ENCODE measurements at regions not wholly inside any gene's neighbourhood (a gene's known extent, or its start where the extent isn't known, plus 50 kb on each side); places are given as distances from the start of the nearest gene placed in this dataset.

DNA sequence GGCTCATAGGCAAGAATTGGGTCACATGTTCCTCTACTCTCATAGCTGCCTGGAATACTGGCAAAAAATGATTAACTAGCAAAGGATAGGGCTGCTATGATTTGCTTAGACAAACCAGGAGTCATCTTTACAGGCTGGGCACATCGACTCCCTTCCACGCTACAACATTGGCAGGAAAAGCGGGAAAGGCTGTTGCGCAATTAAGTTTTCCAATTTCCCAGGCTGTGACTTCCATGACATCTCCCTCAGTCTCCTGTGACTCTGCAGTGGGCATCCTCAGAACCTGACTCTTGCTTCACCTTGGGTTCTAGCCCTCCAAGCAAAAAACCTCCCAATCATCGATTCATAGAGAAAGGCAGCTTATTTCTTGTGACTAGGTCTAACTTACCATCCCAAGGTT lies 184.5 kb upstream of the E2F7 start:
- Histone ChIP-seq H3K27ac (ENCODE audit: low read depth, low read length) (no peak overlapping the region), H3K4me3 (ENCODE audit: low read length) (no peak overlapping the region), H3K9me3 (ENCODE audit: control insufficient read depth, low read length) (no peaks in the 10 kb centered on the region), H3K4me1 (ENCODE audit: control insufficient read depth, insufficient read depth, low read length) (no peaks in the 10 kb centered on the region), H3K27me3 (ENCODE audit: control insufficient read depth, insufficient read depth, low read length, poor library complexity, severe bottlenecking) (no peaks in the 10 kb centered on the region), H3K36me3 (ENCODE audit: control insufficient read depth, insufficient read depth, low read length) (no peaks in the 10 kb centered on the region), H3K9ac (ENCODE audit: extremely low read depth, low read length, poor library complexity, severe bottlenecking) (no peak overlapping the region)
- no peak overlapping the region for H3K27ac Mint-ChIP-seq
- H3K27me3 Mint-ChIP-seq (ENCODE audit: insufficient read depth) = no peaks in the 10 kb centered on the region
- DNase-seq = no peak
- H3K4me3 Mint-ChIP-seq = no peak overlapping the region
- H3K4me1 Mint-ChIP-seq = no peaks in the 10 kb centered on the region
- H3K9me3 Mint-ChIP-seq = no peaks in the 10 kb centered on the region
- 88 to 92% methylated on average over 4 to 5 of the region's 5 CpGs for WGBS, 2 experiments (ENCODE audit: insufficient coverage in 1 of 2, insufficient read length in 1 of 2)
- H3K36me3 Mint-ChIP-seq (ENCODE audit: low read depth) = no peaks in the 10 kb centered on the region
- TF ChIP-seq, protein P1, sequence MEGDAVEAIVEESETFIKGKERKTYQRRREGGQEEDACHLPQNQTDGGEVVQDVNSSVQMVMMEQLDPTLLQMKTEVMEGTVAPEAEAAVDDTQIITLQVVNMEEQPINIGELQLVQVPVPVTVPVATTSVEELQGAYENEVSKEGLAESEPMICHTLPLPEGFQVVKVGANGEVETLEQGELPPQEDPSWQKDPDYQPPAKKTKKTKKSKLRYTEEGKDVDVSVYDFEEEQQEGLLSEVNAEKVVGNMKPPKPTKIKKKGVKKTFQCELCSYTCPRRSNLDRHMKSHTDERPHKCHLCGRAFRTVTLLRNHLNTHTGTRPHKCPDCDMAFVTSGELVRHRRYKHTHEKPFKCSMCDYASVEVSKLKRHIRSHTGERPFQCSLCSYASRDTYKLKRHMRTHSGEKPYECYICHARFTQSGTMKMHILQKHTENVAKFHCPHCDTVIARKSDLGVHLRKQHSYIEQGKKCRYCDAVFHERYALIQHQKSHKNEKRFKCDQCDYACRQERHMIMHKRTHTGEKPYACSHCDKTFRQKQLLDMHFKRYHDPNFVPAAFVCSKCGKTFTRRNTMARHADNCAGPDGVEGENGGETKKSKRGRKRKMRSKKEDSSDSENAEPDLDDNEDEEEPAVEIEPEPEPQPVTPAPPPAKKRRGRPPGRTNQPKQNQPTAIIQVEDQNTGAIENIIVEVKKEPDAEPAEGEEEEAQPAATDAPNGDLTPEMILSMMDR (conservative IDR thresholded peaks at IDR 0.05) = no peak

DNA sequence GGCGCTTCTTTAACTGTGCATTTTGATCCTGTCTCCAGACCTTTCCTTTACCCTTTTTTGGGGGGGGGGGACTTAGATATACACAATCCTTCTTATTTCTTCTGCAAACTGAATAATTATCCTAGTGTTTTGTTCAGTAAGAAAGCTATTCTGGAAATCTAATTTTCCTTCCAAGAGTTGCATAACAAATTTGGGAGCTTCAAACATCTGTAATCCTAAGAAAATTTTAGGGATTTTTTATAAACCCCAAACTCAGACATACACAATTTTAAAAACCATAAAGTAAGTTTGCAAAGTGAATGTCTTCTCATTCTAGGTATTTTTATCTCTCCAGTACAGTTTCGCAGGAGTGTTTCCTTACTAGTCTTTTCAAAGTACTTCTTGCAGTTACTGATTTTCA lies 182.7 kb upstream of the E2F7 start:
- H3K36me3 Mint-ChIP-seq (ENCODE audit: low read depth) = no peaks in the 10 kb centered on the region
- no peaks in the 10 kb centered on the region for H3K27me3 Mint-ChIP-seq (ENCODE audit: insufficient read depth)
- H3K9me3 Mint-ChIP-seq = no peaks in the 10 kb centered on the region
- H3K36me3 ChIP-seq (ENCODE audit: control insufficient read depth, insufficient read depth, low read length) = no peaks in the 10 kb centered on the region
- H3K9me3 ChIP-seq (ENCODE audit: control insufficient read depth, low read length) = no peaks in the 10 kb centered on the region
- H3K4me3 ChIP-seq (ENCODE audit: low read length) = no peak overlapping the region
- H3K27ac Mint-ChIP-seq = no peak overlapping the region
- no peak overlapping the region for H3K27ac ChIP-seq (ENCODE audit: low read depth, low read length)
- no peaks in the 10 kb centered on the region for H3K4me1 ChIP-seq (ENCODE audit: control insufficient read depth, insufficient read depth, low read length)
- TF ChIP-seq, protein P1 (conservative IDR thresholded peaks at IDR 0.05) = no peak
- no peak overlapping the region for H3K4me3 Mint-ChIP-seq
- DNase-seq = no peak
- WGBS, 2 experiments (ENCODE audit: insufficient coverage in 1 of 2, insufficient read length in 1 of 2) = 94 to 98% methylated on average over 1 to 2 of the region's 2 CpGs
- H3K4me1 Mint-ChIP-seq = no peaks in the 10 kb centered on the region
- H3K9ac ChIP-seq (ENCODE audit: extremely low read depth, low read length, poor library complexity, severe bottlenecking) = no peak overlapping the region
- no peaks in the 10 kb centered on the region for H3K27me3 ChIP-seq (ENCODE audit: control insufficient read depth, insufficient read depth, low read length, poor library complexity, severe bottlenecking)

DNA sequence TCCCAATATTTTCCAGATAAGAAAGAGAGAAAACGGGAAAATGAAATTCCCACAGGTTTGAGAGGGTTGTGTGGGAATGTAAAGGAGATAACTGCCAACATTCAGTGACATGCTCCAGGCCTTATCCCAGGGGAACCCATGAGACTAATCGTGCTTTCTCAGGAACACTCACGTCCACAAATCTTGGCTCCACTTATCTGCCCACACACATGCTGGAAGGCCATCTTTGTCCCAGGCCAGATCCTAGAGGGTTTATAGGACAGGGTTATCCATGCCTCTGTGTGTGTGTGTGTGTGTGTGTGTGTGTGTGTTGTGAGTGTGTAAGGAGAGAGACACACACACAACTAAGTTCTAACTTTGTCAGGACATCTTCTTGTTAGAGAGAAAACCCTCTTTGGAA lies 182.2 kb upstream of the E2F7 start:
- Histone ChIP-seq H3K36me3 (ENCODE audit: control insufficient read depth, insufficient read depth, low read length) (no peaks in the 10 kb centered on the region), H3K27me3 (ENCODE audit: control insufficient read depth, insufficient read depth, low read length, poor library complexity, severe bottlenecking) (no peaks in the 10 kb centered on the region), H3K4me1 (ENCODE audit: control insufficient read depth, insufficient read depth, low read length) (no peaks in the 10 kb centered on the region), H3K9me3 (ENCODE audit: control insufficient read depth, low read length) (no peaks in the 10 kb centered on the region), H3K9ac (ENCODE audit: extremely low read depth, low read length, poor library complexity, severe bottlenecking) (no peak overlapping the region), H3K27ac (ENCODE audit: low read depth, low read length) (no peak overlapping the region), H3K4me3 (ENCODE audit: low read length) (no peak overlapping the region)
- Mint-ChIP-seq H3K36me3 (ENCODE audit: low read depth) (no peaks in the 10 kb centered on the region), H3K27me3 (ENCODE audit: insufficient read depth) (no peaks in the 10 kb centered on the region), H3K9me3 (no peaks in the 10 kb centered on the region), H3K4me1 (no peaks in the 10 kb centered on the region), H3K4me3 (no peak overlapping the region), H3K27ac (no peak overlapping the region)
- DNase-seq = no peak
- TF ChIP-seq, protein P1 (conservative IDR thresholded peaks at IDR 0.05) = no peak
- 88 to 95% methylated on average over 2 to 3 of the region's 3 CpGs for WGBS, 2 experiments (ENCODE audit: insufficient coverage in 1 of 2, insufficient read length in 1 of 2)
